WTC11 (cell line): ENCODE measurements at regions not wholly inside any gene's neighbourhood (a gene's known extent, or its start where the extent isn't known, plus 50 kb on each side); places are given as distances from the start of the nearest gene placed in this dataset.

Experiments
- ATAC-seq: fragments of 200-7000 bp; cut with Tn5 transposase; 2 replicates; pipeline ENCODE4 v1.10.0; 2021; ENCODE audit warnings: mild to moderate bottlenecking, moderate library complexity
- CTCF ChIA-PET: fragments of 300-600 bp; sonication (Branson Sonifier 250); formaldehyde crosslinking; loops from one replicate; lab custom pipeline; 2021; ENCODE audit warnings: antibody characterized with exemption; lab: Charles Lee
- POLR2A ChIA-PET: fragments of 350-600 bp; sonication (Branson Sonifier 250); formaldehyde crosslinking; loops from one replicate; lab custom pipeline; 2021; ENCODE audit warnings: antibody characterized with exemption; lab: Charles Lee
- DNase-seq: peaks from one replicate; pipeline ENCODE4 v3.0.0; 2021; ENCODE audit warnings: low spot score
- H3K27ac Mint-ChIP-seq: 2 replicates; pipeline ENCODE4 v1.8.0; 2021; ENCODE audit warnings: mixed read lengths
- H3K27me3 Mint-ChIP-seq: 2 replicates; pipeline ENCODE4 v1.8.0; 2021; ENCODE audit warnings: low read depth, mild to moderate bottlenecking, moderate library complexity, mixed read lengths
- H3K36me3 Mint-ChIP-seq: 2 replicates; pipeline ENCODE4 v1.8.0; 2021; ENCODE audit warnings: mixed read lengths
- H3K4me1 Mint-ChIP-seq: 2 replicates; pipeline ENCODE4 v1.8.0; 2022; ENCODE audit warnings: mixed read lengths
- H3K4me3 Mint-ChIP-seq: 2 replicates; pipeline ENCODE4 v1.8.0; 2021; ENCODE audit warnings: mild to moderate bottlenecking, moderate library complexity, mixed read lengths
- H3K9me3 Mint-ChIP-seq: 2 replicates; pipeline ENCODE4 v1.8.0; 2021; ENCODE audit warnings: mixed read lengths
- AFF4 ChIP-seq: sonication (generic); formaldehyde crosslinking; IDR thresholded peaks from 2 replicates; pipeline ENCODE4 v1.8.1; 2023; ENCODE audit warnings: mild to moderate bottlenecking, missing genetic modification reagents, borderline replicate concordance
- ATF3 ChIP-seq: sonication (generic); formaldehyde crosslinking; conservative IDR thresholded peaks from 2 replicates; pipeline ENCODE4 v1.8.1; 2022; ENCODE audit warnings: mild to moderate bottlenecking, missing genetic modification reagents
- CREB1 ChIP-seq: sonication (generic); formaldehyde crosslinking; IDR thresholded peaks from 2 replicates; pipeline ENCODE4 v1.8.0; 2023; ENCODE audit warnings: mild to moderate bottlenecking, missing genetic modification reagents
- CTCF ChIP-seq: fragments of 200-600 bp; IDR thresholded peaks from 2 replicates; pipeline ENCODE4 v1.8.0; 2022; ENCODE audit warnings: antibody characterized with exemption
- E2F5 ChIP-seq: sonication (generic); formaldehyde crosslinking; IDR thresholded peaks from 2 replicates; pipeline ENCODE4 v1.8.1; 2022; ENCODE audit warnings: mild to moderate bottlenecking, moderate library complexity, missing genetic modification reagents
- EMX1 ChIP-seq: fragments of 250-450 bp; sonication (Bioruptor Pico); IDR thresholded peaks from 2 replicates; pipeline ENCODE4 v1.8.0; 2021; ENCODE audit warnings: mild to moderate bottlenecking
- IRF2 ChIP-seq: sonication (generic); formaldehyde crosslinking; IDR thresholded peaks from 2 replicates; pipeline ENCODE4 v1.8.0; 2022; ENCODE audit warnings: low read depth, missing genetic modification reagents, borderline replicate concordance
- PRDM15 ChIP-seq: sonication (generic); formaldehyde crosslinking; IDR thresholded peaks from 2 replicates; pipeline ENCODE4 v1.8.0; 2022; ENCODE audit warnings: missing genetic modification reagents
- RORB ChIP-seq: fragments of 250-450 bp; sonication (Bioruptor Pico); IDR thresholded peaks from 2 replicates; pipeline ENCODE4 v1.9.0; 2021; ENCODE audit warnings: mild to moderate bottlenecking
- USF1 ChIP-seq: sonication (generic); formaldehyde crosslinking; IDR thresholded peaks from 2 replicates; pipeline ENCODE4 v1.8.0; 2022; ENCODE audit warnings: mild to moderate bottlenecking, missing genetic modification reagents
- ZBTB21 ChIP-seq: sonication (generic); formaldehyde crosslinking; IDR thresholded peaks from 2 replicates; pipeline ENCODE4 v1.8.1; 2023; ENCODE audit warnings: mild to moderate bottlenecking, missing genetic modification reagents, borderline replicate concordance
- ZNF232 ChIP-seq: sonication (generic); formaldehyde crosslinking; IDR thresholded peaks from 2 replicates; pipeline ENCODE4 v1.8.0; 2022; ENCODE audit warnings: mild to moderate bottlenecking, missing genetic modification reagents
- ZNF281 ChIP-seq: sonication (generic); formaldehyde crosslinking; IDR thresholded peaks from 2 replicates; pipeline ENCODE4 v1.8.0; 2023; ENCODE audit warnings: mild to moderate bottlenecking, missing genetic modification reagents
- TF ChIP-seq, protein P1 (sequence below): sonication (generic); formaldehyde crosslinking; IDR thresholded peaks from 2 replicates; pipeline ENCODE4 v1.8.1; 2022; ENCODE audit warnings: missing genetic modification reagents, borderline replicate concordance
- TF ChIP-seq, protein P2 (sequence below): sonication (generic); formaldehyde crosslinking; IDR thresholded peaks from 2 replicates; pipeline ENCODE4 v1.8.0; 2022; ENCODE audit warnings: mild to moderate bottlenecking, missing genetic modification reagents
- TF ChIP-seq, protein P3 (sequence below): sonication (generic); formaldehyde crosslinking; IDR thresholded peaks from 2 replicates; pipeline ENCODE4 v1.8.1; 2022; ENCODE audit warnings: mild to moderate bottlenecking, missing genetic modification reagents, moderate library complexity, borderline replicate concordance

DNA sequence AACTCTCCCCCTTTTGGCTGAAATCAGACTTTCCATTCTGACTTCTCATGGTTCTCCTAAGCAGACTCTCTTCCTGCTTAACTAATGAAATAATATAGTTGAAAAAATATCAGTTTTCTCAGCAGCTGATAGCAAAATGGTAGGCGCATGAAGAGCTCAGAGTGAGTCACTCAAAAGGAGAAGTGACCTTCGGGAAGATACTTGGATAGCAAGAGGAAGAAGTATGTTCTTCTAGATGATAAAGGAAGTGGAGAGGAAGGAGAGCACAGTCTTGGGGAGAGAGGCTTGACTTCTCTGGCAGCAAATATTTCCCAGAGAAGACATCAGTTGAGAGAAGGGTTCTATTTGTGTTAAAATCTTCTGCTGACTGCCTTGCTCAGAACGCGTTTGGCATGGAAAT is 101.5 kb downstream of the TAF11L14 start:
- Mint-ChIP-seq H3K36me3 (no peaks in the 10 kb centered on the region), H3K4me1 (no peaks in the 10 kb centered on the region), H3K27ac (no peak overlapping the region), H3K27me3 (no peaks in the 10 kb centered on the region), H3K4me3 (no peak overlapping the region)
- TF ChIP-seq CREB1 (CRISPR knock-in tag) (no peak), ZNF232 (CRISPR knock-in tag) (no peak), E2F5 (CRISPR knock-in tag) (no peak), CTCF (no peak), IRF2 (CRISPR knock-in tag) (no peak), EMX1 (CRISPR knock-in tag) (no peak), AFF4 (CRISPR knock-in tag) (no peak), USF1 (no peak), ZBTB21 (CRISPR knock-in tag) (no peak), ATF3 (CRISPR knock-in tag) (no peak)
- TF ChIP-seq, protein P1, sequence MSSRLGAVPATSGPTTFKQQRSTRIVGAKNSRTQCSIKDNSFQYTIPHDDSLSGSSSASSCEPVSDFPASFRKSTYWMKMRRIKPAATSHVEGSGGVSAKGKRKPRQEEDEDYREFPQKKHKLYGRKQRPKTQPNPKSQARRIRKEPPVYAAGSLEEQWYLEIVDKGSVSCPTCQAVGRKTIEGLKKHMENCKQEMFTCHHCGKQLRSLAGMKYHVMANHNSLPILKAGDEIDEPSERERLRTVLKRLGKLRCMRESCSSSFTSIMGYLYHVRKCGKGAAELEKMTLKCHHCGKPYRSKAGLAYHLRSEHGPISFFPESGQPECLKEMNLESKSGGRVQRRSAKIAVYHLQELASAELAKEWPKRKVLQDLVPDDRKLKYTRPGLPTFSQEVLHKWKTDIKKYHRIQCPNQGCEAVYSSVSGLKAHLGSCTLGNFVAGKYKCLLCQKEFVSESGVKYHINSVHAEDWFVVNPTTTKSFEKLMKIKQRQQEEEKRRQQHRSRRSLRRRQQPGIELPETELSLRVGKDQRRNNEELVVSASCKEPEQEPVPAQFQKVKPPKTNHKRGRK (CRISPR knock-in tag), result no peak
- TF ChIP-seq, protein P2, sequence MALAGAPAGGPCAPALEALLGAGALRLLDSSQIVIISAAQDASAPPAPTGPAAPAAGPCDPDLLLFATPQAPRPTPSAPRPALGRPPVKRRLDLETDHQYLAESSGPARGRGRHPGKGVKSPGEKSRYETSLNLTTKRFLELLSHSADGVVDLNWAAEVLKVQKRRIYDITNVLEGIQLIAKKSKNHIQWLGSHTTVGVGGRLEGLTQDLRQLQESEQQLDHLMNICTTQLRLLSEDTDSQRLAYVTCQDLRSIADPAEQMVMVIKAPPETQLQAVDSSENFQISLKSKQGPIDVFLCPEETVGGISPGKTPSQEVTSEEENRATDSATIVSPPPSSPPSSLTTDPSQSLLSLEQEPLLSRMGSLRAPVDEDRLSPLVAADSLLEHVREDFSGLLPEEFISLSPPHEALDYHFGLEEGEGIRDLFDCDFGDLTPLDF (CRISPR knock-in tag), result no peak
- TF ChIP-seq, protein P3, sequence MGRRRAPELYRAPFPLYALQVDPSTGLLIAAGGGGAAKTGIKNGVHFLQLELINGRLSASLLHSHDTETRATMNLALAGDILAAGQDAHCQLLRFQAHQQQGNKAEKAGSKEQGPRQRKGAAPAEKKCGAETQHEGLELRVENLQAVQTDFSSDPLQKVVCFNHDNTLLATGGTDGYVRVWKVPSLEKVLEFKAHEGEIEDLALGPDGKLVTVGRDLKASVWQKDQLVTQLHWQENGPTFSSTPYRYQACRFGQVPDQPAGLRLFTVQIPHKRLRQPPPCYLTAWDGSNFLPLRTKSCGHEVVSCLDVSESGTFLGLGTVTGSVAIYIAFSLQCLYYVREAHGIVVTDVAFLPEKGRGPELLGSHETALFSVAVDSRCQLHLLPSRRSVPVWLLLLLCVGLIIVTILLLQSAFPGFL, result no peak
- TF ChIP-seq, all 79 proteins: peak for 0
- no peak for DNase-seq
- no peaks in the 10 kb centered on the region for H3K9me3 Mint-ChIP-seq
- ChIA-PET CTCF (no interaction called here), POLR2A (interaction anchor here (0.6 kb wide), 1 partner anchor 71 kb away, joined by 3 read pairs; no protein-coding TSS in a partner anchor)
- ATAC-seq, result no peak

DNA sequence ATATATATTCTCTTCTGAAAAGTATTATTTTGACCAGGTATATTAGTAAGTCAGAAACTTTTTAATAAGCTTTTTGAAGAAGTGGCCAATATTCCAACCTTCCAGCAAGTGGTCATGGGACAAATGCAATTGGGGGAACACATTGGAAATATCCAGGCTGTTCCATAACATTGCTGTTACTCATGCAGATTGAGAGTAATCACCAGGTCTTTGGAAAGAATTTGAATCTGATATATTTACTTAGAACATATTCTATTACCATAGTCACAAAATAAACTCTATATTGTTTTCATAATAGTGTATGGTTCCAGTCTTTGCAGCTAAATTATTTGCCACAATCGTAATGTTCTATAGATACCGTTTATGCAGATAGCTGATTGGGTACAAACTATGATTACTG is 102.8 kb downstream of the TAF11L14 start:
- no peaks in the 10 kb centered on the region for H3K36me3 Mint-ChIP-seq
- 0 out of 2 replicates have a peak, but pooled peaks cover 4% of the 10 kb centered on the region for H3K9me3 Mint-ChIP-seq
- no peak for ATAC-seq
- no peaks in the 10 kb centered on the region for H3K27me3 Mint-ChIP-seq
- DNase-seq, result no peak
- no peaks in the 10 kb centered on the region for H3K4me1 Mint-ChIP-seq
- H3K4me3 Mint-ChIP-seq, result no peak overlapping the region
- no peak overlapping the region for H3K27ac Mint-ChIP-seq
- POLR2A ChIA-PET, result no interaction called here
- CTCF ChIA-PET, result no interaction called here
- TF ChIP-seq RORB (CRISPR knock-in tag) (no peak), PRDM15 (no peak), ZNF281 (CRISPR knock-in tag) (no peak)
